Endothelial cell of umbilical vein (primary cell): ENCODE measurements at regions not wholly inside any gene's neighbourhood (a gene's known extent, or its start where the extent isn't known, plus 50 kb on each side); places are given as distances from the start of the nearest gene placed in this dataset.

Experiments used
- BruUV-seq: library from RNA; stranded (reverse); fragments of 400-500 nt; replicated peaks from 2 replicates; lab custom pipeline; 2021; lab: Mats Ljungman, UMichigan
- CTCF ChIA-PET: fragments of 300-600, 350-600 bp; sonication (Branson Sonifier 250); formaldehyde crosslinking; loops from one replicate; lab custom pipeline; 2021; ENCODE audit warnings: antibody characterized with exemption, inconsistent platforms; lab: Charles Lee
- POLR2A ChIA-PET: fragments of 300-600, 350-600 bp; sonication (Branson Sonifier 250); formaldehyde crosslinking; loops from one replicate; lab custom pipeline; 2021; ENCODE audit warnings: antibody characterized with exemption, inconsistent platforms; lab: Charles Lee
- DNase-seq: peaks from one replicate; pipeline ENCODE4 v3.0.0-alpha.2; 2011; ENCODE audit warnings: low read depth, low spot score
- FAIRE-seq: peaks from 2 replicates; lab custom pipeline; 2011; peaks lifted over from hg19 to GRCh38; lab: Jason Lieb, UNC
- H2AFZ ChIP-seq: 2 replicates; pipeline ENCODE4 v1.6.0; 2012; ENCODE audit warnings: low read depth, low read length, control low read depth, inconsistent platforms
- H3K27ac ChIP-seq: 2 replicates; pipeline ENCODE4 v1.5.1; 2011; ENCODE audit warnings: low read depth, mild to moderate bottlenecking, control low read depth, low read length, moderate library complexity; ENCODE audit not compliant: insufficient read depth
- H3K27me3 ChIP-seq, 2 experiments: 2 replicates each; pipeline versions ENCODE4 v1.6.0 to v1.6.1; 2011; ENCODE audit warnings: low read length in 2 of 2, mixed read lengths in 1 of 2; ENCODE audit not compliant: control insufficient read depth in 2 of 2, insufficient read depth in 2 of 2
- H3K36me3 ChIP-seq, 2 experiments: 2 replicates in 1 of 2; 3 replicates in 1 of 2; pipeline ENCODE4 v1.5.1; 2011; ENCODE audit warnings: low read length in 2 of 2, mild to moderate bottlenecking in 1 of 2, moderate library complexity in 1 of 2; ENCODE audit not compliant: control insufficient read depth in 2 of 2, insufficient read depth in 2 of 2; ENCODE audit errors: extremely low read depth in 1 of 2
- H3K4me1 ChIP-seq: 3 replicates; pipeline ENCODE4 v1.5.1; 2011; ENCODE audit warnings: mild to moderate bottlenecking, low read length; ENCODE audit not compliant: control insufficient read depth, insufficient read depth; ENCODE audit errors: extremely low read depth
- H3K4me2 ChIP-seq: 2 replicates; pipeline ENCODE4 v1.6.1; 2011; ENCODE audit warnings: low read length, control low read depth, mixed read lengths; ENCODE audit not compliant: insufficient read depth
- H3K4me3 ChIP-seq, 3 experiments: fragments of 200-600 bp in 1 of 3; sonication (generic), shearing (Covaris generic) in 1 of 3; replicated peaks in 1 of 3; 2 replicates each; pipeline ENCODE4 v1.5.1; 2011 to 2016; ENCODE audit warnings: control low read depth in 3 of 3, low read length in 3 of 3, mild to moderate bottlenecking in 2 of 3, inconsistent platforms in 1 of 3, low read depth in 1 of 3, moderate library complexity in 1 of 3; ENCODE audit not compliant: insufficient read depth in 1 of 3
- H3K79me2 ChIP-seq: 2 replicates; pipeline ENCODE4 v1.6.0; 2012; ENCODE audit warnings: low read length, inconsistent platforms; ENCODE audit not compliant: control insufficient read depth, insufficient read depth
- H3K9ac ChIP-seq: replicated peaks from 2 replicates; pipeline ENCODE3; 2011; ENCODE audit warnings: low read length, control low read depth; ENCODE audit not compliant: insufficient read depth; ENCODE audit errors: extremely low read depth
- H3K9me1 ChIP-seq: replicated peaks from 3 replicates; pipeline ENCODE4 v1.6.0; 2011; ENCODE audit warnings: mild to moderate bottlenecking, low read length; ENCODE audit not compliant: control insufficient read depth, insufficient read depth; ENCODE audit errors: extremely low read depth
- H3K9me3 ChIP-seq: replicated peaks from 2 replicates; pipeline ENCODE4 v1.5.1; 2012; ENCODE audit warnings: low read length, inconsistent platforms; ENCODE audit not compliant: control insufficient read depth, insufficient read depth
- H4K20me1 ChIP-seq: replicated peaks from 2 replicates; pipeline ENCODE3; 2011; ENCODE audit warnings: mild to moderate bottlenecking, low read length; ENCODE audit not compliant: control insufficient read depth, insufficient read depth; ENCODE audit errors: extremely low read depth
- CTCF ChIP-seq, 2 donors: IDR thresholded peaks; 1 replicate in 1 of 2; 2 replicates in 1 of 2; pipeline ENCODE4 v1.5.1; 2011; ENCODE audit warnings: low read length in 2 of 2, mild to moderate bottlenecking in 2 of 2, moderate library complexity in 2 of 2, control low read depth in 1 of 2, inconsistent platforms in 1 of 2, low read depth in 1 of 2; ENCODE audit not compliant: insufficient read depth in 1 of 2; ENCODE audit errors: extremely low read depth in 1 of 2
- EZH2 ChIP-seq: IDR thresholded peaks from 2 replicates; pipeline ENCODE4 v1.6.1; 2012; ENCODE audit warnings: borderline replicate concordance, low read depth, mild to moderate bottlenecking, moderate library complexity, low read length, inconsistent platforms; ENCODE audit not compliant: severe bottlenecking
- FOS ChIP-seq: IDR thresholded peaks from 2 replicates; pipeline ENCODE4 v1.6.1; 2011; ENCODE audit warnings: mild to moderate bottlenecking, low read length, moderate library complexity, borderline replicate concordance; ENCODE audit not compliant: insufficient read depth
- GATA2 ChIP-seq: IDR thresholded peaks from 2 replicates; pipeline ENCODE4 v1.7.0; 2011; ENCODE audit warnings: low read depth, mild to moderate bottlenecking, moderate library complexity, mixed read lengths, low read length; ENCODE audit not compliant: insufficient read length, insufficient read depth
- JUN ChIP-seq: IDR thresholded peaks from 2 replicates; pipeline ENCODE4 v1.6.1; 2011; ENCODE audit warnings: borderline replicate concordance, low read depth; ENCODE audit not compliant: insufficient read length, insufficient read depth
- MYC ChIP-seq: IDR thresholded peaks from one replicate; pipeline ENCODE4 v1.6.1; 2011; ENCODE audit warnings: mild to moderate bottlenecking, low read depth, low read length
- POLR2A ChIP-seq: IDR thresholded peaks from 2 replicates; pipeline ENCODE4 v1.6.1; 2012; ENCODE audit warnings: low read depth, mild to moderate bottlenecking, control low read depth, low read length
- POLR2AphosphoS5 ChIP-seq: IDR thresholded peaks from 2 replicates; pipeline ENCODE4 v1.6.1; 2012; ENCODE audit warnings: low read depth, mild to moderate bottlenecking, control low read depth, low read length, moderate library complexity; ENCODE audit not compliant: insufficient read depth
- dilution Hi-C: fragments of 300-500 bp; cut with MboI; formaldehyde crosslinking; loops from one replicate; pipeline ENCODE4 v1.15.0; 2019; ENCODE audit warnings: low sequenced_read_pairs; ENCODE audit not compliant: extremely low pct_ligation_motif_present
- intact Hi-C: fragments of 100-400 bp; cut with micrococcal nuclease; formaldehyde crosslinking; loops from one replicate; pipeline ENCODE4 v1.10.0; 2022
- TF ChIP-seq, protein P1 (sequence below): IDR thresholded peaks from 2 replicates; pipeline ENCODE4 v1.6.1; 2011; ENCODE audit not compliant: insufficient read depth, insufficient read length

DNA sequence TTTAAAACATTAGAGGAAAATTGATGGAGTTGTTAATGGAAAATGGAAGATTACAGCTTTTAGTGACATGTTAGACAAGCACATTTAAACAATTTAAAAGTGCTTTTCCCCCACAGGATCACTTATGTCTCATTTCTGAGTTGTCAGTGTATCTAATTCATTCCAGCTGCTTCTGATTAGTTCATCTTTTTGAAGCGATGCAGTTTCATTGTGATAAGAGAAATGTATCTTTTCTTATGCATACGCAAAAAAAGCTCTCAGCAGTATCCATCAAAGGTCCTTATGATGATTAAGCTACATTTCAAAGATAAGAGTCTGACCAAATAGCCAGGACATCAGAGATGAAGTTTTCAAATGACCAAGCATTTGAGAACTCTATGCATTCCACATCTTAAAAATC is 572.6 kb upstream of the SYNCRIP start:
- CTCF ChIA-PET = no interaction called here
- DNase-seq (no peak), FAIRE-seq (no peak)
- dilution Hi-C loops = no loop called here
- no peaks in the 10 kb centered on the region for H4K20me1 ChIP-seq
- POLR2A ChIA-PET = no interaction called here
- H3K9me3 ChIP-seq = no peaks in the 10 kb centered on the region
- no peak overlapping the region for H3K4me2 ChIP-seq
- H3K27ac ChIP-seq = no peak overlapping the region
- intact Hi-C loops = no loop called here
- BruUV-seq = no TSS peak
- no peak overlapping the region for H3K4me3 ChIP-seq
- no peak overlapping the region for H2AFZ ChIP-seq
- H3K36me3 ChIP-seq = no peaks in the 10 kb centered on the region
- no peaks in the 10 kb centered on the region for H3K27me3 ChIP-seq
- TF ChIP-seq, protein P1, sequence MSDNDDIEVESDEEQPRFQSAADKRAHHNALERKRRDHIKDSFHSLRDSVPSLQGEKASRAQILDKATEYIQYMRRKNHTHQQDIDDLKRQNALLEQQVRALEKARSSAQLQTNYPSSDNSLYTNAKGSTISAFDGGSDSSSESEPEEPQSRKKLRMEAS = no peak
- TF ChIP-seq POLR2AphosphoS5 = no peak
- TF ChIP-seq POLR2A = no peak
- no peak for TF ChIP-seq JUN
- TF ChIP-seq CTCF (IDR thresholded peaks at IDR 0.05; ENCODE audit: extremely low read depth in 1 of 2, insufficient read depth in 1 of 2, low read depth in 1 of 2, low read length in 2 of 2) = no peak
- TF ChIP-seq FOS = no peak
- no peak for TF ChIP-seq GATA2
- no peak for TF ChIP-seq EZH2
- no peak for TF ChIP-seq MYC
- no peak overlapping the region for H3K9ac ChIP-seq
- no peaks in the 10 kb centered on the region for H3K4me1 ChIP-seq
- no peaks in the 10 kb centered on the region for H3K79me2 ChIP-seq
- no peaks in the 10 kb centered on the region for H3K9me1 ChIP-seq
